ENCODE measurements at regions not wholly inside any gene's neighbourhood (a gene's known extent, or its start where the extent isn't known, plus 50 kb on each side); places are given as distances from the start of the nearest gene placed in this dataset.

DNA sequence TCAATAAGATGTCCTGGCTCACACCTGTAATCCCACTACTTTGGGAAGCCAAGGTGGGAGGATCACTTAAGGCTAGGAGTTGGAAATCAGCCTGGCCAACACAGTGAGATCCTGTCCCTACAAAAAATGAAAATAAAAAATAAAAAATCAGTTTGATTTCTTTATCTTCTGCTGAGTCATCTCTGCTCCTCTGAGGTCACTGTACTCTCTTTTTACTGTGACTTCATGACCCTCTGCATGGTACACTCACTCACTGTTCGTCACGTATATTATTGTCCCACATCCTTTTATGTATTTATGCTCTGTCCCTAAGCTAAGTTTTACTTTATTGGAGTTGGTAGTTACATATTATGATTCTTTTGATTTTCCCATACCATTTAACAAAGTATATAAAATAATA is 333.3 kb downstream of the PCDH7 start:
- H3K4me1 ChIP-seq, result no peaks in the 10 kb centered on the region
- H3K27ac ChIP-seq, result no peak overlapping the region
- H3K27me3 ChIP-seq, result no peaks in the 10 kb centered on the region
- no peak overlapping the region for H3K4me3 ChIP-seq
- intact Hi-C loops (cut with DNase I), result loop anchor here in 1 of 10 donors (10.0 kb wide), 1 partner anchor 621 kb away; no protein-coding TSS in a partner anchor
- WGBS, 2 donors, result 79 to 87% methylated on average over 2 of the region's 2 CpGs
- no peak for TF ChIP-seq CTCF (IDR thresholded peaks at IDR 0.05)
- ATAC-seq (no peak), DNase-seq (no peak)
- H3K9me3 ChIP-seq, result no peaks in the 10 kb centered on the region
- no peaks in the 10 kb centered on the region for H3K36me3 ChIP-seq

- TF ChIP-seq CTCF (IDR thresholded peaks at IDR 0.05), result no peak
- ATAC-seq (no peak), DNase-seq (no peak)
- intact Hi-C loops (cut with DNase I), result loop anchor here in 1 of 10 donors (10.0 kb wide), 1 partner anchor 621 kb away; no protein-coding TSS in a partner anchor
- Histone ChIP-seq H3K4me3 (no peak overlapping the region), H3K27ac (no peak overlapping the region), H3K4me1 (no peaks in the 10 kb centered on the region), H3K36me3 (no peaks in the 10 kb centered on the region), H3K9me3 (no peaks in the 10 kb centered on the region), H3K27me3 (no peaks in the 10 kb centered on the region)
- WGBS, 2 donors, result 67 to 72% methylated on average over 2 of the region's 2 CpGs
Observed at GRCh38 chr4:31054295-31054694, 334.1 kb downstream of the PCDH7 start.

- WGBS, 2 donors, result 49 to 68% methylated on average over 2 of the region's 2 CpGs
Observed at GRCh38 chr4:31058656-31059055, 338.5 kb downstream of the PCDH7 start.

GRCh38 chr4:31059753-31060522 is 339.8 kb downstream of the PCDH7 start:
- H3K27ac ChIP-seq, result no peak overlapping the region
- ATAC-seq, result no peak
- no peak overlapping the region for H3K4me3 ChIP-seq
- H3K36me3 ChIP-seq, result no peaks in the 10 kb centered on the region
- WGBS, 2 donors, result 60 to 65% methylated on average over 2 of the region's 2 CpGs
- H3K9me3 ChIP-seq, result no peaks in the 10 kb centered on the region
- intact Hi-C loops (cut with DNase I), result loop anchor here in 1 of 10 donors (10.0 kb wide), 1 partner anchor 615 kb away; no protein-coding TSS in a partner anchor
- H3K27me3 ChIP-seq, result no peaks in the 10 kb centered on the region
- TF ChIP-seq CTCF (IDR thresholded peaks at IDR 0.05), result no peak
- no peak for DNase-seq
- no peaks in the 10 kb centered on the region for H3K4me1 ChIP-seq

More at GRCh38 chr4:31058656-31059055, 338.5 kb downstream of the PCDH7 start:
- DNase-seq (no peak), ATAC-seq (no peak)
- intact Hi-C loops (cut with DNase I), result loop anchor here in 1 of 10 donors (10.0 kb wide), 1 partner anchor 616 kb away; no protein-coding TSS in a partner anchor
- H3K27me3 ChIP-seq, result no peaks in the 10 kb centered on the region
- no peaks in the 10 kb centered on the region for H3K9me3 ChIP-seq
- H3K4me1 ChIP-seq, result no peaks in the 10 kb centered on the region
- H3K27ac ChIP-seq, result no peak overlapping the region
- no peaks in the 10 kb centered on the region for H3K36me3 ChIP-seq
- H3K4me3 ChIP-seq, result no peak overlapping the region
- TF ChIP-seq CTCF (IDR thresholded peaks at IDR 0.05), result no peak
